Keratinocyte (primary cell): ENCODE measurements at regions not wholly inside any gene's neighbourhood (a gene's known extent, or its start where the extent isn't known, plus 50 kb on each side); places are given as distances from the start of the nearest gene placed in this dataset.

ENCODE experiments used
- DNase-seq: peaks from one replicate; pipeline ENCODE4 v3.0.0-alpha.2; 2011; ENCODE audit warnings: low read depth, missing footprints, low spot score
- FAIRE-seq: peaks from 2 replicates; lab custom pipeline; 2011; peaks lifted over from hg19 to GRCh38; lab: Jason Lieb, UNC
- H2AFZ ChIP-seq: 2 replicates; pipeline ENCODE4 v1.6.0; 2012; ENCODE audit warnings: low read length, control low read depth, inconsistent platforms; ENCODE audit not compliant: control insufficient read depth
- H3K27ac ChIP-seq: 2 replicates; pipeline ENCODE4 v1.5.1; 2011; ENCODE audit warnings: low read length; ENCODE audit not compliant: control insufficient read depth, insufficient read depth
- H3K27me3 ChIP-seq: 3 replicates; pipeline ENCODE4 v1.6.0; 2011; ENCODE audit warnings: low read length; ENCODE audit not compliant: control insufficient read depth, insufficient read depth; ENCODE audit errors: extremely low read depth
- H3K36me3 ChIP-seq, 2 experiments: 2 replicates in 1 of 2; 3 replicates in 1 of 2; pipeline ENCODE4 v1.5.1; 2011; ENCODE audit warnings: low read length in 2 of 2, mild to moderate bottlenecking in 1 of 2; ENCODE audit not compliant: control insufficient read depth in 2 of 2, insufficient read depth in 2 of 2; ENCODE audit errors: extremely low read depth in 1 of 2
- H3K4me1 ChIP-seq: 3 replicates; pipeline ENCODE4 v1.5.1; 2011; ENCODE audit warnings: low read length; ENCODE audit not compliant: control insufficient read depth, insufficient read depth; ENCODE audit errors: extremely low read depth
- H3K4me2 ChIP-seq: 3 replicates; pipeline ENCODE4 v1.6.0; 2011; ENCODE audit warnings: low read depth, low read length; ENCODE audit not compliant: control insufficient read depth, insufficient read depth; ENCODE audit errors: extremely low read depth
- H3K4me3 ChIP-seq, 3 experiments: fragments of 200-600 bp in 1 of 3; sonication (generic) in 1 of 3; 2 replicates in 2 of 3; 3 replicates in 1 of 3; pipeline ENCODE4 v1.5.1; 2011 to 2016; ENCODE audit warnings: low read length in 3 of 3, mild to moderate bottlenecking in 3 of 3, control low read depth in 2 of 3, inconsistent platforms in 1 of 3, low read depth in 1 of 3, mixed read lengths in 1 of 3, mixed run types in 1 of 3, moderate library complexity in 1 of 3; ENCODE audit not compliant: control insufficient read depth in 2 of 3, insufficient read depth in 2 of 3; ENCODE audit errors: extremely low read depth in 1 of 3
- H3K79me2 ChIP-seq: 2 replicates; pipeline ENCODE4 v1.6.0; 2012; ENCODE audit warnings: low read length; ENCODE audit not compliant: control insufficient read depth, insufficient read depth
- H3K9ac ChIP-seq: 3 replicates; pipeline ENCODE4 v1.6.0; 2011; ENCODE audit warnings: low read length; ENCODE audit not compliant: control insufficient read depth, insufficient read depth; ENCODE audit errors: extremely low read depth
- H3K9me1 ChIP-seq: 3 replicates; pipeline ENCODE4 v1.6.0; 2011; ENCODE audit warnings: low read length; ENCODE audit not compliant: control insufficient read depth, insufficient read depth; ENCODE audit errors: extremely low read depth
- H3K9me3 ChIP-seq: 2 replicates; pipeline ENCODE4 v1.5.1; 2012; ENCODE audit warnings: low read depth, low read length; ENCODE audit not compliant: control insufficient read depth
- H4K20me1 ChIP-seq: 3 replicates; pipeline ENCODE4 v1.6.0; 2011; ENCODE audit warnings: low read length; ENCODE audit not compliant: control insufficient read depth, insufficient read depth; ENCODE audit errors: extremely low read depth
- EZH2 ChIP-seq: IDR thresholded peaks from one replicate; pipeline ENCODE4 v1.6.1; 2012; ENCODE audit warnings: inconsistent platforms, mild to moderate bottlenecking, low read length, moderate library complexity
- dilution Hi-C: fragments of 300-500 bp; cut with MboI; formaldehyde crosslinking; loops from one replicate; pipeline ENCODE4 v1.7.0; 2020; ENCODE audit warnings: low sequenced_read_pairs; ENCODE audit not compliant: extremely low pct_ligation_motif_present
- TF ChIP-seq, protein P1 (sequence below), 3 experiments: IDR thresholded peaks in 1 of 3; conservative IDR thresholded peaks in 1 of 3; optimal IDR thresholded peaks in 1 of 3; 2 replicates in 2 of 3; 3 replicates in 1 of 3; pipeline versions ENCODE3 to v1.5.1; 2011; ENCODE audit warnings: low read length in 3 of 3, mild to moderate bottlenecking in 3 of 3, moderate library complexity in 2 of 3, control low read depth in 1 of 3, inconsistent platforms in 1 of 3; ENCODE audit not compliant: insufficient read depth in 2 of 3; ENCODE audit errors: extremely low read depth in 1 of 3

GRCh38 chr2:8433390-8433789 lies 248.5 kb upstream of the ID2 start:
- TF ChIP-seq, protein P1, sequence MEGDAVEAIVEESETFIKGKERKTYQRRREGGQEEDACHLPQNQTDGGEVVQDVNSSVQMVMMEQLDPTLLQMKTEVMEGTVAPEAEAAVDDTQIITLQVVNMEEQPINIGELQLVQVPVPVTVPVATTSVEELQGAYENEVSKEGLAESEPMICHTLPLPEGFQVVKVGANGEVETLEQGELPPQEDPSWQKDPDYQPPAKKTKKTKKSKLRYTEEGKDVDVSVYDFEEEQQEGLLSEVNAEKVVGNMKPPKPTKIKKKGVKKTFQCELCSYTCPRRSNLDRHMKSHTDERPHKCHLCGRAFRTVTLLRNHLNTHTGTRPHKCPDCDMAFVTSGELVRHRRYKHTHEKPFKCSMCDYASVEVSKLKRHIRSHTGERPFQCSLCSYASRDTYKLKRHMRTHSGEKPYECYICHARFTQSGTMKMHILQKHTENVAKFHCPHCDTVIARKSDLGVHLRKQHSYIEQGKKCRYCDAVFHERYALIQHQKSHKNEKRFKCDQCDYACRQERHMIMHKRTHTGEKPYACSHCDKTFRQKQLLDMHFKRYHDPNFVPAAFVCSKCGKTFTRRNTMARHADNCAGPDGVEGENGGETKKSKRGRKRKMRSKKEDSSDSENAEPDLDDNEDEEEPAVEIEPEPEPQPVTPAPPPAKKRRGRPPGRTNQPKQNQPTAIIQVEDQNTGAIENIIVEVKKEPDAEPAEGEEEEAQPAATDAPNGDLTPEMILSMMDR (optimal IDR thresholded peaks at IDR 0.05 in 1 of 3, IDR thresholded peaks at IDR 0.05 in 1 of 3, conservative IDR thresholded peaks at IDR 0.05 in 1 of 3; ENCODE audit: extremely low read depth in 1 of 3, insufficient read depth in 2 of 3, low read length in 3 of 3): no peak
- no peak for TF ChIP-seq EZH2
- H3K79me2 ChIP-seq: no peaks in the 10 kb centered on the region
- no peak overlapping the region for H3K27ac ChIP-seq
- dilution Hi-C loops: no loop called here
- H3K27me3 ChIP-seq: no peaks in the 10 kb centered on the region
- FAIRE-seq (no peak), DNase-seq (no peak)
- no peaks in the 10 kb centered on the region for H3K36me3 ChIP-seq
- H3K4me2 ChIP-seq: no peak overlapping the region
- H4K20me1 ChIP-seq: no peaks in the 10 kb centered on the region
- H2AFZ ChIP-seq: no peak overlapping the region
- no peaks in the 10 kb centered on the region for H3K4me1 ChIP-seq
- no peak overlapping the region for H3K9ac ChIP-seq
- no peaks in the 10 kb centered on the region for H3K9me1 ChIP-seq
- no peaks in the 10 kb centered on the region for H3K9me3 ChIP-seq
- H3K4me3 ChIP-seq: no peak overlapping the region

GRCh38 chr2:8435608-8436007 lies 246.2 kb upstream of the ID2 start:
- FAIRE-seq (no peak), DNase-seq (no peak)
- Histone ChIP-seq H2AFZ (no peak overlapping the region), H3K4me3 (no peak overlapping the region), H3K79me2 (no peaks in the 10 kb centered on the region), H3K36me3 (no peaks in the 10 kb centered on the region), H3K9me3 (no peaks in the 10 kb centered on the region), H3K4me2 (no peak overlapping the region), H3K27me3 (no peaks in the 10 kb centered on the region), H3K4me1 (no peaks in the 10 kb centered on the region), H4K20me1 (no peaks in the 10 kb centered on the region), H3K27ac (no peak overlapping the region), H3K9me1 (no peaks in the 10 kb centered on the region), H3K9ac (no peak overlapping the region)
- dilution Hi-C loops: no loop called here
- no peak for TF ChIP-seq EZH2
- TF ChIP-seq, protein P1 (optimal IDR thresholded peaks at IDR 0.05 in 1 of 3, IDR thresholded peaks at IDR 0.05 in 1 of 3, conservative IDR thresholded peaks at IDR 0.05 in 1 of 3; ENCODE audit: extremely low read depth in 1 of 3, insufficient read depth in 2 of 3, low read length in 3 of 3): no peak
